ENCODE measurements at regions not wholly inside any gene's neighbourhood (a gene's known extent, or its start where the extent isn't known, plus 50 kb on each side); places are given as distances from the start of the nearest gene placed in this dataset. TPM values are rescaled to one million over a fixed set of nuclear protein-coding genes. Genes with fewer than 3 reads are reported as not detected.

GRCh38 chrX:82230013-82230412 is 1028.1 kb downstream of the SH3BGRL start:
- DNase-seq (ENCODE audit: low read depth), result no peak
- H3K27me3 ChIP-seq (ENCODE audit: control insufficient read depth, insufficient read depth, low read length), result no peaks in the 10 kb centered on the region
- no peak overlapping the region for H3K4me3 ChIP-seq (ENCODE audit: low read depth, low read length)
- CTCF ChIA-PET, result no interaction called here
- no peak for TF ChIP-seq CTCF (IDR thresholded peaks at IDR 0.05; ENCODE audit: insufficient read depth, low read depth, low read length)
- POLR2A ChIA-PET, result no interaction called here
- no peaks in the 10 kb centered on the region for H3K36me3 ChIP-seq (ENCODE audit: control insufficient read depth, insufficient read depth, low read length)

DNA sequence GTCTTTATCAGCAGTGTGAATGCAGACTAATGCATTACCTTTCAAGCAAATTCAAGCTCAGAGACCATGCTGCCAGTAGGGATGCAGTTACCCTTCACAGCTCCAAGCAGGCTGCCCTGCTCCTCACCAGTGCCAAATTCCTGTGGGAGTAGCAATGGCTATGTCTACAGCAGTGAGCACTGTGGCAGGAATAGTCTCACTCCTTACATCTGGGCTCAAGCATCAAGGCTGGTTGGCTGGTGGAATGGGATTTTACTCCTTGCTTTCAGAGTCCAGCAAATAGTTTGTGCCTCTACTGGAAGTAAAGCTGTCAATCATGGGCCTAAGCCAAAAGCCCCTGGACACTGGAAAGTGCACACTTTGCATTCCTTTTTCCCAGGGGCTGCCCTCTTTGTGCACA is 1030.8 kb downstream of the SH3BGRL start:
- H3K4me3 ChIP-seq (ENCODE audit: low read depth, low read length), result no peak overlapping the region
- no peak for DNase-seq (ENCODE audit: low read depth)
- ChIA-PET CTCF (interaction anchor here (0.6 kb wide), 1 partner anchor 15 kb away, joined by 4 read pairs; no protein-coding TSS in a partner anchor), POLR2A (no interaction called here)
- no peaks in the 10 kb centered on the region for H3K36me3 ChIP-seq (ENCODE audit: control insufficient read depth, insufficient read depth, low read length)
- no peaks in the 10 kb centered on the region for H3K27me3 ChIP-seq (ENCODE audit: control insufficient read depth, insufficient read depth, low read length)
- TF ChIP-seq CTCF (IDR thresholded peaks at IDR 0.05; ENCODE audit: insufficient read depth, low read depth, low read length), result no peak

DNA sequence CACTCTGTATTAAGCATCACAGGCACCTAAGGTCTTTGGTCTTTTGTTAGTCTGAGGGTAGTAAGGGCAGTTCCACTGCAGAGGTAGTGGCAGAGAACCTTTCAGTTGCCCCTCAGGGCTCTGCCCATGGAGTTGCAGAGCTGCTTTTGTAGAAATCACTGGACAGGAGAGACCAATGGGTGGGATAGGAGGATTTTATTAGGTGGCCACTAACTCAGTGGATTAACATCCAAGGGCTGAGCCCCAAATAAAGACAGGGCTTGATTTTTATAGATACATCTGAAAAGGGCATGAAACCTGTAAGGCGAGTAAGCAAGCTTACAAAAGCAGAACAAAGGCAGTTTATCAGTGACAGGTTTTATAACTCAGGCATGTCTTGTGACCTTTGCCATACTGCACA is 1035.4 kb downstream of the SH3BGRL start:
- no peaks in the 10 kb centered on the region for H3K27me3 ChIP-seq (ENCODE audit: control insufficient read depth, insufficient read depth, low read length)
- no peak for TF ChIP-seq CTCF (IDR thresholded peaks at IDR 0.05; ENCODE audit: insufficient read depth, low read depth, low read length)
- no peak overlapping the region for H3K4me3 ChIP-seq (ENCODE audit: low read depth, low read length)
- no peaks in the 10 kb centered on the region for H3K36me3 ChIP-seq (ENCODE audit: control insufficient read depth, insufficient read depth, low read length)
- no peak for DNase-seq (ENCODE audit: low read depth)
- ChIA-PET POLR2A (no interaction called here), CTCF (no interaction called here)

Small RNAs in the stretch of these regions (small RNA-seq; reads per million reads assigned to genes)
- gene RNU6-974P (ENCODE audit: insufficient read length, low read depth, low replicate concordance), result not detected
